ENCODE measurements at regions not wholly inside any gene's neighbourhood (a gene's known extent, or its start where the extent isn't known, plus 50 kb on each side); places are given as distances from the start of the nearest gene placed in this dataset.
"Not testable (repeated sequence)": the region's sequence is repeated elsewhere in the genome, so short reads cannot be mapped to it uniquely, and the experiment has no call there.

GRCh38 chr17:30677550-30678249, 146.8 kb downstream of the CRLF3 start:
- Histone ChIP-seq H3K4me3 (ENCODE audit: extremely low read depth, insufficient read depth, low read length, poor library complexity, severe bottlenecking) (no peak overlapping the region), H3K27ac (ENCODE audit: low read depth, low read length, severe bottlenecking) (no peak overlapping the region), H3K4me1 (ENCODE audit: control insufficient read depth, insufficient read depth, low read length, poor library complexity, severe bottlenecking) (no peaks in the 10 kb centered on the region), H3K9me3 (ENCODE audit: control insufficient read depth, low read length) (no peaks in the 10 kb centered on the region), H3K36me3 (ENCODE audit: control insufficient read depth, insufficient read depth, low read length) (no peaks in the 10 kb centered on the region)
- 80 to 93% methylated on average over 2 to 3 of the region's 4 CpGs for WGBS, 2 experiments (ENCODE audit: insufficient coverage in 2 of 2)

- 80 to 100% methylated on average over 1 to 2 of the region's 3 CpGs for WGBS, 2 experiments (ENCODE audit: insufficient coverage in 2 of 2)
- H3K9me3 ChIP-seq (ENCODE audit: control insufficient read depth, low read length); H3K27ac ChIP-seq (ENCODE audit: low read depth, low read length, severe bottlenecking); H3K4me1 ChIP-seq (ENCODE audit: control insufficient read depth, insufficient read depth, low read length, poor library complexity, severe bottlenecking); H3K36me3 ChIP-seq (ENCODE audit: control insufficient read depth, insufficient read depth, low read length); H3K4me3 ChIP-seq (ENCODE audit: extremely low read depth, insufficient read depth, low read length, poor library complexity, severe bottlenecking): not testable (repeated sequence)
Observed at GRCh38 chr17:30675777-30676492, 148.6 kb downstream of the CRLF3 start.

GRCh38 chr17:30669217-30669649, 155.3 kb downstream of the CRLF3 start:
- H3K27ac ChIP-seq (ENCODE audit: low read depth, low read length, severe bottlenecking); H3K9me3 ChIP-seq (ENCODE audit: control insufficient read depth, low read length); H3K36me3 ChIP-seq (ENCODE audit: control insufficient read depth, insufficient read depth, low read length); H3K4me1 ChIP-seq (ENCODE audit: control insufficient read depth, insufficient read depth, low read length, poor library complexity, severe bottlenecking); H3K4me3 ChIP-seq (ENCODE audit: extremely low read depth, insufficient read depth, low read length, poor library complexity, severe bottlenecking): not testable (repeated sequence)
- no CpG with 5 or more reads among the region's 9 CpGs for WGBS, 2 experiments (ENCODE audit: insufficient coverage in 2 of 2)

- not testable (repeated sequence) for H3K4me1 ChIP-seq (ENCODE audit: control insufficient read depth, insufficient read depth, low read length, poor library complexity, severe bottlenecking); H3K4me3 ChIP-seq (ENCODE audit: extremely low read depth, insufficient read depth, low read length, poor library complexity, severe bottlenecking); H3K36me3 ChIP-seq (ENCODE audit: control insufficient read depth, insufficient read depth, low read length); H3K9me3 ChIP-seq (ENCODE audit: control insufficient read depth, low read length); H3K27ac ChIP-seq (ENCODE audit: low read depth, low read length, severe bottlenecking)
- no CpG with 5 or more reads among the region's 31 CpGs for WGBS, 2 experiments (ENCODE audit: insufficient coverage in 2 of 2)
Observed at GRCh38 chr17:30668360-30669181, 155.9 kb downstream of the CRLF3 start.

GRCh38 chr17:30667657-30668359, 156.7 kb downstream of the CRLF3 start:
- WGBS, 2 experiments (ENCODE audit: insufficient coverage in 2 of 2): 0% methylated on average over 2 of the region's 37 CpGs; no CpG with 5 or more reads in 1 of the 2 experiments
- not testable (repeated sequence) for H3K4me1 ChIP-seq (ENCODE audit: control insufficient read depth, insufficient read depth, low read length, poor library complexity, severe bottlenecking)

GRCh38 chr17:30666838-30667656, 157.4 kb downstream of the CRLF3 start:
- not testable (repeated sequence) for H3K4me1 ChIP-seq (ENCODE audit: control insufficient read depth, insufficient read depth, low read length, poor library complexity, severe bottlenecking); H3K9me3 ChIP-seq (ENCODE audit: control insufficient read depth, low read length); H3K36me3 ChIP-seq (ENCODE audit: control insufficient read depth, insufficient read depth, low read length); H3K27ac ChIP-seq (ENCODE audit: low read depth, low read length, severe bottlenecking)
- 13 to 67% methylated on average over 1 of the region's 23 CpGs for WGBS, 2 experiments (ENCODE audit: insufficient coverage in 2 of 2)
- H3K4me3 ChIP-seq (ENCODE audit: extremely low read depth, insufficient read depth, low read length, poor library complexity, severe bottlenecking): peak overlapping the region; percentile 33

More at GRCh38 chr17:30667657-30668359, 156.7 kb downstream of the CRLF3 start:
- H3K36me3 ChIP-seq (ENCODE audit: control insufficient read depth, insufficient read depth, low read length); H3K9me3 ChIP-seq (ENCODE audit: control insufficient read depth, low read length): not testable (repeated sequence)
- H3K4me3 ChIP-seq (ENCODE audit: extremely low read depth, insufficient read depth, low read length, poor library complexity, severe bottlenecking): peak overlapping the region; percentile 33
- H3K27ac ChIP-seq (ENCODE audit: low read depth, low read length, severe bottlenecking): peak overlapping the region; percentile 57

- not testable (repeated sequence) for H3K9me3 ChIP-seq (ENCODE audit: control insufficient read depth, low read length); H3K4me3 ChIP-seq (ENCODE audit: extremely low read depth, insufficient read depth, low read length, poor library complexity, severe bottlenecking); H3K27ac ChIP-seq (ENCODE audit: low read depth, low read length, severe bottlenecking); H3K4me1 ChIP-seq (ENCODE audit: control insufficient read depth, insufficient read depth, low read length, poor library complexity, severe bottlenecking); H3K36me3 ChIP-seq (ENCODE audit: control insufficient read depth, insufficient read depth, low read length)
- 70% methylated on average over 3 to 6 of the region's 12 CpGs for WGBS, 2 experiments (ENCODE audit: insufficient coverage in 2 of 2)
Observed at GRCh38 chr17:30663727-30664455, 160.6 kb downstream of the CRLF3 start.

GRCh38 chr17:30657148-30657547, 167.3 kb downstream of the CRLF3 start:
- H3K4me3 ChIP-seq (ENCODE audit: extremely low read depth, insufficient read depth, low read length, poor library complexity, severe bottlenecking); H3K9me3 ChIP-seq (ENCODE audit: control insufficient read depth, low read length): not testable (repeated sequence)
- whole genome bisulfite sequencing, 2 experiments (ENCODE audit: insufficient coverage in 2 of 2): no CpG with 5 or more reads among the region's 4 CpGs

GRCh38 chr17:30653038-30653437, 171.5 kb downstream of the CRLF3 start:
- not testable (repeated sequence) for H3K9me3 ChIP-seq (ENCODE audit: control insufficient read depth, low read length); H3K4me1 ChIP-seq (ENCODE audit: control insufficient read depth, insufficient read depth, low read length, poor library complexity, severe bottlenecking); H3K4me3 ChIP-seq (ENCODE audit: extremely low read depth, insufficient read depth, low read length, poor library complexity, severe bottlenecking); H3K27ac ChIP-seq (ENCODE audit: low read depth, low read length, severe bottlenecking); H3K36me3 ChIP-seq (ENCODE audit: control insufficient read depth, insufficient read depth, low read length)
- no CpG with 5 or more reads among the region's 1 CpG for whole genome bisulfite sequencing, 2 experiments (ENCODE audit: insufficient coverage in 2 of 2)

More at GRCh38 chr17:30657148-30657547, 167.3 kb downstream of the CRLF3 start:
- not testable (repeated sequence) for H3K4me1 ChIP-seq (ENCODE audit: control insufficient read depth, insufficient read depth, low read length, poor library complexity, severe bottlenecking); H3K27ac ChIP-seq (ENCODE audit: low read depth, low read length, severe bottlenecking); H3K36me3 ChIP-seq (ENCODE audit: control insufficient read depth, insufficient read depth, low read length)

Measured in mesodermal cell (in vitro differentiated cells).